ENCODE measurements at regions not wholly inside any gene's neighbourhood (a gene's known extent, or its start where the extent isn't known, plus 50 kb on each side); places are given as distances from the start of the nearest gene placed in this dataset.

- TF ChIP-seq CTCF (IDR thresholded peaks at IDR 0.05), result no peak
- TF ChIP-seq POLR2A (IDR thresholded peaks at IDR 0.05), result no peak
- TF ChIP-seq POLR2AphosphoS5 (IDR thresholded peaks at IDR 0.05), result no peak
These were observed 201.8 kb upstream of the PRNP start for GRCh38 chr20:4484379-4484997.
